SK-N-SH treated with all-trans-retinoic acid at 6 μM for 48 hours (cell line): ENCODE measurements at regions not wholly inside any gene's neighbourhood (a gene's known extent, or its start where the extent isn't known, plus 50 kb on each side); places are given as distances from the start of the nearest gene placed in this dataset.

ENCODE experiments used
- ATAC-seq: fragments of 200-7000 bp; cut with Tn5 transposase; 3 replicates; pipeline ENCODE4 v1.9.1; 2020; ENCODE audit warnings: mild to moderate bottlenecking, moderate library complexity
- ARNTL ChIP-seq: fragments of 450-650 bp; formaldehyde crosslinking; IDR thresholded peaks from 2 replicates; pipeline ENCODE4 v1.5.0; 2020; ENCODE audit warnings: low read depth, mild to moderate bottlenecking, moderate library complexity, borderline replicate concordance
- CSDC2 ChIP-seq: fragments of 250-450 bp; sonication (Bioruptor Pico); IDR thresholded peaks from 2 replicates; pipeline ENCODE4 v1.5.0; 2020; ENCODE audit warnings: mild to moderate bottlenecking, moderate library complexity
- CSRNP3 ChIP-seq: fragments of 250-450 bp; sonication (Bioruptor Pico); IDR thresholded peaks from 2 replicates; pipeline ENCODE4 v1.5.1; 2021; ENCODE audit warnings: mild to moderate bottlenecking, moderate library complexity
- ESRRG ChIP-seq: fragments of 250-450 bp; sonication (Bioruptor Pico); IDR thresholded peaks from 2 replicates; pipeline ENCODE4 v1.6.1; 2021; ENCODE audit warnings: mild to moderate bottlenecking
- GLIS3 ChIP-seq: fragments of 250-450 bp; sonication (Bioruptor Pico); IDR thresholded peaks from 2 replicates; pipeline ENCODE4 v1.5.0; 2020; ENCODE audit warnings: mild to moderate bottlenecking, moderate library complexity
- ISL1 ChIP-seq: fragments of 250-450 bp; sonication (Bioruptor Pico); IDR thresholded peaks from 2 replicates; pipeline ENCODE4 v2.1.2; 2022; ENCODE audit warnings: mild to moderate bottlenecking, moderate library complexity
- OSR1 ChIP-seq: fragments of 250-450 bp; sonication (Bioruptor Pico); IDR thresholded peaks from 2 replicates; pipeline ENCODE4 v1.8.0; 2022; ENCODE audit warnings: moderate library complexity, mild to moderate bottlenecking, inconsistent platforms
- PATZ1 ChIP-seq: fragments of 250-450 bp; sonication (Bioruptor Pico); IDR thresholded peaks from 2 replicates; pipeline ENCODE4 v1.8.0; 2020; ENCODE audit warnings: mild to moderate bottlenecking, moderate library complexity, borderline replicate concordance
- SNAI2 ChIP-seq: fragments of 250-450 bp; sonication (Bioruptor Pico); IDR thresholded peaks from 2 replicates; pipeline ENCODE4 v1.5.0; 2020; ENCODE audit warnings: mild to moderate bottlenecking, moderate library complexity
- TCF4 ChIP-seq: fragments of 250-450 bp; sonication (Bioruptor Pico); IDR thresholded peaks from 2 replicates; pipeline ENCODE4 v1.8.0; 2021; ENCODE audit warnings: mild to moderate bottlenecking, moderate library complexity, borderline replicate concordance
- TOX ChIP-seq: fragments of 250-450 bp; sonication (Bioruptor Pico); IDR thresholded peaks from 2 replicates; pipeline ENCODE4 v1.8.0; 2021; ENCODE audit warnings: mild to moderate bottlenecking, moderate library complexity, borderline replicate concordance
- TSHZ2 ChIP-seq: fragments of 250-450 bp; sonication (Bioruptor Pico); IDR thresholded peaks from 2 replicates; pipeline ENCODE4 v1.5.0; 2020; ENCODE audit warnings: mild to moderate bottlenecking, moderate library complexity
- ZC3H10 ChIP-seq: fragments of 250-450 bp; sonication (Bioruptor Pico); IDR thresholded peaks from 2 replicates; pipeline ENCODE4 v1.5.1; 2021; ENCODE audit warnings: mild to moderate bottlenecking, moderate library complexity
- ZFP30 ChIP-seq: fragments of 450-650 bp; formaldehyde crosslinking; IDR thresholded peaks from 2 replicates; pipeline ENCODE4 v1.5.0; 2022; ENCODE audit warnings: mild to moderate bottlenecking, moderate library complexity
- ZNF565 ChIP-seq: fragments of 450-650 bp; formaldehyde crosslinking; conservative IDR thresholded peaks from 2 replicates; pipeline ENCODE4 v1.5.0; 2020; ENCODE audit warnings: low read depth, mild to moderate bottlenecking, moderate library complexity
- ZNF70 ChIP-seq: fragments of 450-650 bp; formaldehyde crosslinking; IDR thresholded peaks from 2 replicates; pipeline ENCODE4 v1.5.0; 2020; ENCODE audit warnings: mild to moderate bottlenecking, moderate library complexity
- ZNF8 ChIP-seq: fragments of 450-650 bp; formaldehyde crosslinking; IDR thresholded peaks from 2 replicates; pipeline ENCODE4 v1.5.0; 2020; ENCODE audit warnings: mild to moderate bottlenecking, moderate library complexity

GRCh38 chr2:120938045-120938771 lies 202.5 kb downstream of the GLI2 start:
- peak; percentile 52; the same call in 1 of the 2 replicates for TF ChIP-seq CSRNP3 (CRISPR knock-in tag)
- peak; percentile 68; the same call in 1 of the 2 replicates for TF ChIP-seq SNAI2 (CRISPR knock-in tag)
- TF ChIP-seq TCF4 (CRISPR knock-in tag) = peak; percentile 91; the same call in 1 of the 2 replicates
- no peak for TF ChIP-seq ZNF70 (CRISPR knock-in tag)
- peak; percentile 63 for TF ChIP-seq ISL1
- peak; percentile 97 for TF ChIP-seq TSHZ2

GRCh38 chr2:120939595-120940318 lies 204.1 kb downstream of the GLI2 start:
- TF ChIP-seq OSR1 (CRISPR knock-in tag) (no peak), ESRRG (no peak), TSHZ2 (no peak), TOX (no peak), ZC3H10 (no peak), ZNF8 (CRISPR knock-in tag) (no peak)
- peak; percentile 22 for ATAC-seq

More at GRCh38 chr2:120938045-120938771, 202.5 kb downstream of the GLI2 start:
- peak; percentile 33 for ATAC-seq

- no peak for ATAC-seq
- TF ChIP-seq ISL1 (no peak), GLIS3 (no peak), CSDC2 (CRISPR knock-in tag) (no peak), ZC3H10 (no peak), ZNF565 (CRISPR knock-in tag) (no peak), CSRNP3 (CRISPR knock-in tag) (no peak), TCF4 (CRISPR knock-in tag) (no peak), ARNTL (CRISPR knock-in tag) (no peak), ZNF70 (CRISPR knock-in tag) (no peak), ZNF8 (CRISPR knock-in tag) (no peak), ZFP30 (CRISPR knock-in tag) (no peak), ESRRG (no peak), PATZ1 (no peak), OSR1 (CRISPR knock-in tag) (no peak)
Measured at GRCh38 chr2:120940319-120940696, 204.6 kb downstream of the GLI2 start.
